ENCODE measurements at regions not wholly inside any gene's neighbourhood (a gene's known extent, or its start where the extent isn't known, plus 50 kb on each side); places are given as distances from the start of the nearest gene placed in this dataset.

DNA sequence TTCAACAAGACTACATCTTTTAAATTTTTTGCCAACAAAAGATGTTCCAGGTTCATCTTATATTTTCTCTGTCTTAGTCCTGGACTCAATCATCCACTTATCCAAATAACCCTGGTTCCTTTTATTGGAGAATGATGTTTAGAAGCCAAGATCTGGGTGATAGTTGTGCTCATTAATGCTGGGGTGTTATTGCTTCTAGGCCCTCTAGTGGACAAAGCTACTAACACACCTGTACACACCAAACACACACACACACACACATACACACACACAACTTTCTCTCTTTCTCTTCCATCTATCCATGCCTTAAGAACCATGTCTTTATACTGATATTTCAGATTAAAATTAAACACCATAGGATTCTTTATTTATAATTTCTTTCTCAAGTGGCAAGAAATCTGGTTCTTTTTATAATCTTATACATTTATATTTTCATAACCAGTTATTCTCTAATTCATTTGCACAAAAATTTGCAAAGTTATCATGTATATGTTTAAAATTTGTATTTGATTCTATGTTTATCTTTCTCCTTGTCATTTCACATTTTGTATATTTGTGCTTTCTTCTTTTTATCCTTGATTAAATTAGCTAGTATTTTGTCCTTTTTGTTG is 179.1 kb upstream of the SMIM23 start:
- Histone ChIP-seq H3K4me1 (ENCODE audit: insufficient read depth, low read length) (no peaks in the 10 kb centered on the region), H3K27me3 (ENCODE audit: insufficient read depth, low read length) (no peaks in the 10 kb centered on the region), H3K36me3 (ENCODE audit: insufficient read depth, low read length) (no peaks in the 10 kb centered on the region), H3K9me3 (ENCODE audit: low read length) (no peaks in the 10 kb centered on the region), H2AFZ (ENCODE audit: low read depth, low read length) (no peak overlapping the region), H3K4me3 (ENCODE audit: low read length) (no peak overlapping the region)

DNA sequence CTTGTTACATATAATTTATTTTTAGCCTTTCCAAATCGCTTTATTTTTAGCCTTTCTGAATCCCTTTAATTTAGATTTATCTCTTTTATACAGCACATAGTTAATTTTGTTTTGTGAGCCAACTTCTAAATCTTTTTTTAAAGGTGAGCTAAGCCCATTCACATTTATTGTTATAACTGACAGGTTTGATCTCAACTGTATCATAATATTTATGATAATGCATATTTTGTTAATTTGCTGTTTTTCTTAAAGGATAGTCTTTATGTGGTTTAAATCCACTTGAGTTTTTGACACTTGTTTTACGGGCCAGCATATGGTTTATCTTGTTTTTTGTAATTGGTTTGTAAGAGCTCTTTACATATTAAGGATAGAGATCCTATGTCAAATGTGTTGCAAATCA is 177.8 kb upstream of the SMIM23 start:
- H3K9me3 ChIP-seq (ENCODE audit: low read length): no peaks in the 10 kb centered on the region
- H3K27me3 ChIP-seq (ENCODE audit: insufficient read depth, low read length): no peaks in the 10 kb centered on the region
- H3K4me3 ChIP-seq (ENCODE audit: low read length): no peak overlapping the region
- H2AFZ ChIP-seq (ENCODE audit: low read depth, low read length): no peak overlapping the region
- H3K36me3 ChIP-seq (ENCODE audit: insufficient read depth, low read length): no peaks in the 10 kb centered on the region
- H3K4me1 ChIP-seq (ENCODE audit: insufficient read depth, low read length): no peaks in the 10 kb centered on the region

GRCh38 chr5:171609806-171610452 is 175.7 kb upstream of the SMIM23 start:
- no peak overlapping the region for H3K4me3 ChIP-seq (ENCODE audit: low read length)
- no peaks in the 10 kb centered on the region for H3K9me3 ChIP-seq (ENCODE audit: low read length)
- no peaks in the 10 kb centered on the region for H3K36me3 ChIP-seq (ENCODE audit: insufficient read depth, low read length)
- no peaks in the 10 kb centered on the region for H3K4me1 ChIP-seq (ENCODE audit: insufficient read depth, low read length)
- no peaks in the 10 kb centered on the region for H3K27me3 ChIP-seq (ENCODE audit: insufficient read depth, low read length)
- no peak overlapping the region for H2AFZ ChIP-seq (ENCODE audit: low read depth, low read length)

- Histone ChIP-seq H3K27me3 (ENCODE audit: insufficient read depth, low read length) (no peaks in the 10 kb centered on the region), H3K36me3 (ENCODE audit: insufficient read depth, low read length) (no peaks in the 10 kb centered on the region), H3K4me1 (ENCODE audit: insufficient read depth, low read length) (no peaks in the 10 kb centered on the region), H2AFZ (ENCODE audit: low read depth, low read length) (no peak overlapping the region), H3K4me3 (ENCODE audit: low read length) (no peak overlapping the region), H3K9me3 (ENCODE audit: low read length) (no peaks in the 10 kb centered on the region)
Observed at GRCh38 chr5:171610686-171611085, 174.9 kb upstream of the SMIM23 start.

DNA sequence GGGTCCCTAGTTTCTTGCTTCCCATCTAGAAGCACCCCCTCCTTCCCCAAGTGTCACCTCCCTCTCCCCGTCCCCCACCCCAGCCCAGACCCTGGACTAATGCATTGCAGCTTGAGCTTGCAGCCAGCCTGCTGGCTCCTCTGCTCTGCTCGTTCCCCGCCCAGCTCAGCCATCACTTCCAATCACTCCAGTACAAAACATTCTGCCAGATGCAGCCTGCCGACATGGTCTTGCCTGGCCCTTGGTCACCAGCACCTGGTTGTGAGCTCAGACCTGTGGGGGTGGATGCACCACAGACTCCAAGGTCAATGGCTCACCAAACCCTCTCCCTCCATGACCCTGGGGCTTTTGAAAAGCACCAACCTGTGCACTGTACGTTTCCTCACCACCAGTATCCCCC is 172.9 kb upstream of the SMIM23 start:
- H3K4me3 ChIP-seq (ENCODE audit: low read length): no peak overlapping the region
- no peaks in the 10 kb centered on the region for H3K4me1 ChIP-seq (ENCODE audit: insufficient read depth, low read length)
- no peaks in the 10 kb centered on the region for H3K27me3 ChIP-seq (ENCODE audit: insufficient read depth, low read length)
- no peak overlapping the region for H2AFZ ChIP-seq (ENCODE audit: low read depth, low read length)
- H3K9me3 ChIP-seq (ENCODE audit: low read length): no peaks in the 10 kb centered on the region
- H3K36me3 ChIP-seq (ENCODE audit: insufficient read depth, low read length): no peaks in the 10 kb centered on the region

- Histone ChIP-seq H3K27me3 (ENCODE audit: insufficient read depth, low read length) (no peaks in the 10 kb centered on the region), H2AFZ (ENCODE audit: low read depth, low read length) (no peak overlapping the region), H3K36me3 (ENCODE audit: insufficient read depth, low read length) (no peaks in the 10 kb centered on the region), H3K9me3 (ENCODE audit: low read length) (no peaks in the 10 kb centered on the region), H3K4me3 (ENCODE audit: low read length) (no peak overlapping the region), H3K4me1 (ENCODE audit: insufficient read depth, low read length) (no peaks in the 10 kb centered on the region)
Observed at GRCh38 chr5:171614511-171614910, 171.1 kb upstream of the SMIM23 start.

GRCh38 chr5:171614971-171615653 is 170.5 kb upstream of the SMIM23 start:
- no peaks in the 10 kb centered on the region for H3K36me3 ChIP-seq (ENCODE audit: insufficient read depth, low read length)
- H3K4me1 ChIP-seq (ENCODE audit: insufficient read depth, low read length): no peaks in the 10 kb centered on the region
- no peak overlapping the region for H2AFZ ChIP-seq (ENCODE audit: low read depth, low read length)
- no peaks in the 10 kb centered on the region for H3K9me3 ChIP-seq (ENCODE audit: low read length)
- H3K27me3 ChIP-seq (ENCODE audit: insufficient read depth, low read length): no peaks in the 10 kb centered on the region
- H3K4me3 ChIP-seq (ENCODE audit: low read length): no peak overlapping the region

DNA sequence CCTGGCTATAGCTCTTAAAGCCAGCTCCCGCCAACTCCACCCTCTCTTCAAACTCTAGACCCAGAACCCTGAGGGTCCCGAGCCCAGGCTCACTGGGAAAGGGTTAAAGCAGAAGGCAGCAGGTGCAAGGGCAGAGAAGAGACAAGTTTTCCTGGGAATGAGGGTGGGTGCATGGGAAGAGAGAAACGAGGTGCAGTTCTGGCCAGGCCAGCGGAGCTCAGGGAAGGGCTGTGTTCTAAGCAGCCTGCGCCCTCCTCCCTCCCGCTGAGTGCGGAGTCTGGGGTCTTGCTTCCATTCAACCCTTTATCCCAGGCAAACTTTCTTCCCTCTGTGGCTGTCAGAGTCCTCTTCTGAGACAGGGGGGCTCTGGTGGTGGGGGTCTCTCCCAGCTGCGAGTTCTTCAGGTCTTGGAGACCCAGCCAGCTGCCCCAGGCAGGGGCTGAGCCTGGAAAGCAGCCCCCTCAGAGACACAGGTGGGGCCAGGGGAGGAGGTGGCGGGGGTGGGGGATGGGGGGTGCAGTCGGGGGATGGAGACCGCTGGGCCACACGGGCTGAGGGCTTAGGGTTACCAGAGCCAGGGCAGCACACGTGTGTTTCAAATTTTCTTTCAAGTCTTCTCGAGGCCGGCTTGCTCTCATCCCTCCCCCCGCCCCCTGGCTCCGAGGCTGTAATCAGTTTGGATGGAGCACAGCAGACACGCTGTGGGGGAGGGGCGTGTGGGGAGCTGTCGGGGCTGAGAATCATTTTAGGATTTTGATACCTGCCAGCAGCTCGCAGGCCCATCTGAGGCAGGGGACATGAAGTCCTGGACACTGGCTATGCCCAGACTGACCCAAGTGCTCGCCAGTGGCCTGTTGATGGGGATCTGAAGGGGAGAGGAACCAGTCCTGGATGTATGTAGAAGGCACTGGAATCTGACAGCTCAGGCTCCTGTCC is 169.6 kb upstream of the SMIM23 start:
- Histone ChIP-seq H2AFZ (ENCODE audit: low read depth, low read length) (no peak overlapping the region), H3K27me3 (ENCODE audit: insufficient read depth, low read length) (no peaks in the 10 kb centered on the region), H3K9me3 (ENCODE audit: low read length) (no peaks in the 10 kb centered on the region), H3K36me3 (ENCODE audit: insufficient read depth, low read length) (no peaks in the 10 kb centered on the region), H3K4me3 (ENCODE audit: low read length) (no peak overlapping the region), H3K4me1 (ENCODE audit: insufficient read depth, low read length) (no peaks in the 10 kb centered on the region)

DNA sequence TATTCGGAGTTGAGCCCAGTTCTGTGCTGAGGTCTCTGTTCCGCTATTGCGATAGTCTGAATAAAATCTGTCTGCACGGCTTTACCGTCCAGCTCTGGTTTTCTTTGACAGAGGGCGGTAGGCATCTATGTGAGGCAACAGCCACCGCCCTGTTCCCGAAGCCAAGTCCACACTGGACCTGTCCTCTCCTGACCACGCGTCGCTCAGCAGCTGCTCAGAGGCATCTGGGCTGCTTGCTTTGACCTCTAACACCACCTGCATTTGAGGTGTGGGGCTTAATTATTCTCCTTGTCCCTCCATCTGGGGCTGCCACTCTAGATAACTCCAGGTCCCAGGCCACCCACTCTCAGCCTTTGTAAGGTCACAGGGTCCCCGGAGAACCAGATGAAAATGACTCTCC is 168.4 kb upstream of the SMIM23 start:
- Histone ChIP-seq H2AFZ (ENCODE audit: low read depth, low read length) (no peak overlapping the region), H3K9me3 (ENCODE audit: low read length) (no peaks in the 10 kb centered on the region), H3K4me3 (ENCODE audit: low read length) (no peak overlapping the region), H3K36me3 (ENCODE audit: insufficient read depth, low read length) (no peaks in the 10 kb centered on the region), H3K4me1 (ENCODE audit: insufficient read depth, low read length) (no peaks in the 10 kb centered on the region), H3K27me3 (ENCODE audit: insufficient read depth, low read length) (no peaks in the 10 kb centered on the region)

GRCh38 chr5:171617817-171618591 is 167.6 kb upstream of the SMIM23 start:
- H3K4me3 ChIP-seq (ENCODE audit: low read length): no peak overlapping the region
- H2AFZ ChIP-seq (ENCODE audit: low read depth, low read length): no peak overlapping the region
- no peaks in the 10 kb centered on the region for H3K4me1 ChIP-seq (ENCODE audit: insufficient read depth, low read length)
- H3K36me3 ChIP-seq (ENCODE audit: insufficient read depth, low read length): no peaks in the 10 kb centered on the region
- no peaks in the 10 kb centered on the region for H3K9me3 ChIP-seq (ENCODE audit: low read length)
- no peaks in the 10 kb centered on the region for H3K27me3 ChIP-seq (ENCODE audit: insufficient read depth, low read length)

GRCh38 chr5:171619196-171619595 is 166.4 kb upstream of the SMIM23 start:
- Histone ChIP-seq H3K36me3 (ENCODE audit: insufficient read depth, low read length) (no peaks in the 10 kb centered on the region), H3K4me3 (ENCODE audit: low read length) (no peak overlapping the region), H2AFZ (ENCODE audit: low read depth, low read length) (no peak overlapping the region), H3K9me3 (ENCODE audit: low read length) (no peaks in the 10 kb centered on the region), H3K4me1 (ENCODE audit: insufficient read depth, low read length) (no peaks in the 10 kb centered on the region), H3K27me3 (ENCODE audit: insufficient read depth, low read length) (no peaks in the 10 kb centered on the region)

- Histone ChIP-seq H3K9me3 (ENCODE audit: low read length) (no peaks in the 10 kb centered on the region), H3K27me3 (ENCODE audit: insufficient read depth, low read length) (no peaks in the 10 kb centered on the region), H2AFZ (ENCODE audit: low read depth, low read length) (no peak overlapping the region), H3K4me1 (ENCODE audit: insufficient read depth, low read length) (no peaks in the 10 kb centered on the region), H3K36me3 (ENCODE audit: insufficient read depth, low read length) (no peaks in the 10 kb centered on the region), H3K4me3 (ENCODE audit: low read length) (no peak overlapping the region)
Observed at GRCh38 chr5:171619744-171620143, 165.9 kb upstream of the SMIM23 start.
